Left lung (tissue), 4 donors: ENCODE measurements at regions not wholly inside any gene's neighbourhood (a gene's known extent, or its start where the extent isn't known, plus 50 kb on each side); places are given as distances from the start of the nearest gene placed in this dataset.

Experiments used
- ATAC-seq: fragments of 200-7000 bp; cut with Tn5 transposase; one replicate; pipeline ENCODE4 v1.9.1; 2020; ENCODE audit warnings: moderate library complexity
- DNase-seq, 4 donors: peaks; one replicate each; pipeline ENCODE4 v3.0.0-alpha.2; 2013 to 2020
- H3K27ac ChIP-seq, 2 donors: fragments of 200-600 bp; sonication (generic) in 1 of 2; one replicate each; pipeline versions ENCODE4 v1.5.0 to v1.8.0; 2020 to 2021
- H3K27me3 ChIP-seq, 2 donors: fragments of 200-600 bp; sonication (generic) in 1 of 2; one replicate each; pipeline versions ENCODE4 v1.5.0 to v1.8.0; 2020 to 2021
- H3K36me3 ChIP-seq, 2 donors: fragments of 200-600 bp; sonication (generic) in 1 of 2; one replicate each; pipeline versions ENCODE4 v1.5.0 to v1.8.0; 2020 to 2021
- H3K4me1 ChIP-seq, 2 donors: fragments of 200-600 bp; one replicate each; pipeline ENCODE4 v1.8.0; 2021
- H3K4me3 ChIP-seq, 2 donors: fragments of 200-600 bp; sonication (generic) in 1 of 2; one replicate each; pipeline versions ENCODE4 v1.5.0 to v1.8.0; 2020 to 2021; ENCODE audit warnings: mild to moderate bottlenecking in 1 of 2
- H3K9me3 ChIP-seq, 2 donors: fragments of 200-600 bp; sonication (generic) in 1 of 2; one replicate each; pipeline versions ENCODE4 v1.5.0 to v1.8.0; 2020 to 2021
- intact Hi-C, 2 donors: fragments of 100-400 bp; cut with DNase I; formaldehyde crosslinking; loops; one replicate each; pipeline versions ENCODE4 v1.11.2 to v1.14.2; 2022
- TF ChIP-seq, protein P1 (sequence below), 2 donors: fragments of 200-600 bp; sonication (generic) in 1 of 2; IDR thresholded peaks; one replicate each; pipeline versions ENCODE4 v1.5.0 to v1.8.0; 2021; ENCODE audit warnings: antibody characterized with exemption in 2 of 2
- donor health status: DM: no; HTN: yes; CAD: no.
- donor health status: DM: no; HTN: no; CAD: no.

DNA sequence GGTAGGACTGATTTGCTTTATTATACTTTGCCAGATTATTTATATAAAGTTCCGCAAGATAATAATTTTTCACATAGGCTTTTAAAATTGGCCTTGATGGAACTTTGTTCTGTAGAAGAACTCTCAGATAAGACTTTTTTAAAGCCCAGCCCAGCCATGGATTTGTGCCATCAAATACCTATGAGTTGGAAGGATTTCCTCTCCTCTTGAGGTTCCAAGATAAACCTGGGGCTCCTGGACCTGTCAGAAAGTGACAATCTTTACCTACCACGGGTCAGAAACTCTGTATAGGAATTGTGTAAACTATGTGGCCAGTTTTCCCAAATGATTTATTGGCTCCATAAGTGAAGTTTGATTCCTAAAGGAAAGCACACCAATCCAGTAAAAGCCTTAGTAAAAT, 271.9 kb upstream of the GRID2 start:
- Histone ChIP-seq H3K36me3 (no peaks in the 10 kb centered on the region), H3K27me3 (no peaks in the 10 kb centered on the region), H3K27ac (no peak overlapping the region), H3K4me1 (no peaks in the 10 kb centered on the region), H3K4me3 (no peak overlapping the region), H3K9me3 (peaks cover 0 to 7% of the 10 kb centered on the region in 2 donors)
- TF ChIP-seq, protein P1, sequence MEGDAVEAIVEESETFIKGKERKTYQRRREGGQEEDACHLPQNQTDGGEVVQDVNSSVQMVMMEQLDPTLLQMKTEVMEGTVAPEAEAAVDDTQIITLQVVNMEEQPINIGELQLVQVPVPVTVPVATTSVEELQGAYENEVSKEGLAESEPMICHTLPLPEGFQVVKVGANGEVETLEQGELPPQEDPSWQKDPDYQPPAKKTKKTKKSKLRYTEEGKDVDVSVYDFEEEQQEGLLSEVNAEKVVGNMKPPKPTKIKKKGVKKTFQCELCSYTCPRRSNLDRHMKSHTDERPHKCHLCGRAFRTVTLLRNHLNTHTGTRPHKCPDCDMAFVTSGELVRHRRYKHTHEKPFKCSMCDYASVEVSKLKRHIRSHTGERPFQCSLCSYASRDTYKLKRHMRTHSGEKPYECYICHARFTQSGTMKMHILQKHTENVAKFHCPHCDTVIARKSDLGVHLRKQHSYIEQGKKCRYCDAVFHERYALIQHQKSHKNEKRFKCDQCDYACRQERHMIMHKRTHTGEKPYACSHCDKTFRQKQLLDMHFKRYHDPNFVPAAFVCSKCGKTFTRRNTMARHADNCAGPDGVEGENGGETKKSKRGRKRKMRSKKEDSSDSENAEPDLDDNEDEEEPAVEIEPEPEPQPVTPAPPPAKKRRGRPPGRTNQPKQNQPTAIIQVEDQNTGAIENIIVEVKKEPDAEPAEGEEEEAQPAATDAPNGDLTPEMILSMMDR (IDR thresholded peaks at IDR 0.05): no peak
- DNase-seq (no peak), ATAC-seq (no peak)
- intact Hi-C loops: no loop called here

GRCh38 chr4:92035666-92036065, 268.1 kb upstream of the GRID2 start:
- no peaks in the 10 kb centered on the region for H3K36me3 ChIP-seq
- no peaks in the 10 kb centered on the region for H3K27me3 ChIP-seq
- intact Hi-C loops: no loop called here
- no peaks in the 10 kb centered on the region for H3K4me1 ChIP-seq
- no peak for DNase-seq
- no peak overlapping the region for H3K4me3 ChIP-seq
- TF ChIP-seq, protein P1 (IDR thresholded peaks at IDR 0.05): no peak
- no peak overlapping the region for H3K27ac ChIP-seq
- H3K9me3 ChIP-seq: peaks cover 0 to 27% of the 10 kb centered on the region in 2 donors
- ATAC-seq: no peak

- intact Hi-C loops: no loop called here
- ATAC-seq: no peak
- TF ChIP-seq, protein P1 (IDR thresholded peaks at IDR 0.05): no peak
- no peak for DNase-seq
- Histone ChIP-seq H3K27ac (no peak overlapping the region), H3K27me3 (no peaks in the 10 kb centered on the region), H3K4me3 (no peak overlapping the region), H3K9me3 (no peaks in the 10 kb centered on the region), H3K36me3 (no peaks in the 10 kb centered on the region), H3K4me1 (no peaks in the 10 kb centered on the region)
Observed at GRCh38 chr4:92045718-92046117, 258.0 kb upstream of the GRID2 start.

DNA sequence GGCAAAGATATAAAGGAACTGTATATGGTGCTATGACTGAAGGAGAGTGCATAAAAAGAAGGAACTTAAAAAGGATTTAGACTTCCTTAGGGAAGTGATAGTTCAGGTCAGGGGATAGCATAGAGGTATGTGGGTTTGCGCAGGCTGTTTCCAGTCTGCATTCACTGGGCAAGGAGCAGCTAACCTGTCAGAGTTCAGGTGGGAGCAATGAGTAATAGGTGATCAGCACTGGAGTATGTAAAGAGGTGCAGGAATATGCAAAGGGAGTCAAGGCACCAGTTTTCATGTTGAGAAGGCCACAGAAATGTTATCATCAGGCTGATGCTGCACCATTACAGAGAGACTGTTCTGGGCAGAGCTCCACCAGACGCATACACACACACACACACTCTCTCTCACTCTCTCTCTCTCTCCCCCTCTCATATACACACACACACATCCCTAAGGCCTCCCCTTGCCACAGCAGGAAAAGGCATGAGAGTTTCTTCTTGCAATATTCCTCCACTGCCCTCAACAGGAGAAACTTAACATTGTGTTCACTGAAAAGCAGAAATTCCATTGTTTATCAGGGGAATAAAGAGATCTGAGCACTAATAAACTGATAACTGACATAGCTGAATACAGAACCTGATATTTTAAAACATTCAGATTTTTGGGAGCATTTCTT, 256.4 kb upstream of the GRID2 start:
- H3K27me3 ChIP-seq: no peaks in the 10 kb centered on the region
- H3K27ac ChIP-seq: no peak overlapping the region
- no peaks in the 10 kb centered on the region for H3K4me1 ChIP-seq
- H3K9me3 ChIP-seq: peaks cover 0 to 8% of the 10 kb centered on the region in 2 donors
- intact Hi-C loops: no loop called here
- peak; percentile 29 for ATAC-seq
- TF ChIP-seq, protein P1 (IDR thresholded peaks at IDR 0.05): no peak
- DNase-seq: peak in 2 of 4 donors; percentile 1 to 13
- no peak overlapping the region for H3K4me3 ChIP-seq
- no peaks in the 10 kb centered on the region for H3K36me3 ChIP-seq

DNA sequence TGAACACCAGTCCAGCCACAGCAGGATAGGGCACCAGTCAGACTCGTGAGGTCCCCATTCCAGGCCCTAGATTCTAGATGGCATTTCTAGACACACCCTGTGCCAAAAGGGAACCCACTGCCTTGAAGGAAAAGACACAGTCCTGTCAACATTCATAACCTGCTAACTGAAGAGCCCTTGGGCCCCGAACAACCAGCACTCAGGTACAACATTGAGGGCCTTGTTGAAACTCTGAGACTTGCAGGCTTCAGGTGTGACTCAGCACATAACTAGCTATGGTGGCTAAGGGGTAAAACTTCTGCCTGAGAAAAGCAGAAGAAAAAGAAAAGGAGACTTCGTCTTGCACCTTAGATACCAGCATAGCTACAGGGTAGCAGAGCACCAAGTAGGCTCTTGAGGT, 252.9 kb upstream of the GRID2 start:
- H3K4me3 ChIP-seq: no peak overlapping the region
- ATAC-seq: peak; percentile 97
- intact Hi-C loops: no loop called here
- no peak overlapping the region for H3K27ac ChIP-seq
- peaks cover 0 to 17% of the 10 kb centered on the region in 2 donors for H3K9me3 ChIP-seq
- peak in 1 of 4 donors; percentile 54 for DNase-seq
- H3K36me3 ChIP-seq: no peaks in the 10 kb centered on the region
- no peaks in the 10 kb centered on the region for H3K27me3 ChIP-seq
- no peaks in the 10 kb centered on the region for H3K4me1 ChIP-seq
- TF ChIP-seq, protein P1 (IDR thresholded peaks at IDR 0.05): no peak
